NCI-H146 treated with DMSO at 0.1 percent for 48 hours (cell line): ENCODE measurements at regions not wholly inside any gene's neighbourhood (a gene's known extent, or its start where the extent isn't known, plus 50 kb on each side); places are given as distances from the start of the nearest gene placed in this dataset.

Experiments
- DNase-seq: peaks from one replicate; lab custom pipeline; 2025; ENCODE audit not compliant: unreplicated experiment; lab: John Stamatoyannopoulos, UW

DNA sequence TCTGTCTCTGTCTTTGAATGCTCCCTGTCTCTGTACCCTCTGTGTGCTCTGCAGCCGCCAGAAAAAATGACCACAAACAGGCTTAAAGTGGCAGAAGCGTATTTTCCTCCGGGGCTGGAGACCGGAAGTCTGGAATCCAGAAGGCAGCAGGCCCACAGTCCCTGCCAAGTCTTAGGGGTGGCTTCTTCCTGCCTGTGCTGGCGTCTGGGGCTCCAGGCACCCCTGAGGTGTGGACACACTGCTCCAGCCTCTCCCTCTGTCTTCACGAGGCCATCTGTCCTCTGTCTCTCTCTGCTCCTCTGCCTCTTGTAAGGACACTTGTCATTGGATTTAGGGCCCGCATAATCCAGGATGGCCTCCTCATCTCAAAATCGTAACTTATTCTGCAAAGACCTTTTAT, 298.4 kb upstream of the IRX4 start:
- DNase-seq = no peak

DNA sequence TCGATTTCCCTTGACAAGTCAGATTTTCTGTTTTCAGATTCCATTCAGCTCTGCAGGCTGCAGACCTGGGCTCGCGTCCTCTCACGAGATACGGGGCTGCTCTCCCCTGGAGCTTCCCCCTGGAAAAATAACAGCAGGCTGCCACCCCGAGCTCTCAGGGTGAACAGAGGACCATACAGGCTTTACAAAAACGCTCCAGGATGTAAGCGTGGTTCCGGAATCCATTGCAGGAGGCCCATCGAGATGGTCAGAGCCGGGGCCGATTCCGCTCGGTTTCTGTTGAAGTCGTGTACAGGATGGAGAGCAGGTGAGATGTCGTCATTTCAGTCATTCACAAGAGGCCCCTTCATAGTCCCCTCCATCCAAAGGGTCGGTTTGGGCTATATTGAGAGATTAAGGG, 297.7 kb upstream of the IRX4 start:
- no peak for DNase-seq

DNA sequence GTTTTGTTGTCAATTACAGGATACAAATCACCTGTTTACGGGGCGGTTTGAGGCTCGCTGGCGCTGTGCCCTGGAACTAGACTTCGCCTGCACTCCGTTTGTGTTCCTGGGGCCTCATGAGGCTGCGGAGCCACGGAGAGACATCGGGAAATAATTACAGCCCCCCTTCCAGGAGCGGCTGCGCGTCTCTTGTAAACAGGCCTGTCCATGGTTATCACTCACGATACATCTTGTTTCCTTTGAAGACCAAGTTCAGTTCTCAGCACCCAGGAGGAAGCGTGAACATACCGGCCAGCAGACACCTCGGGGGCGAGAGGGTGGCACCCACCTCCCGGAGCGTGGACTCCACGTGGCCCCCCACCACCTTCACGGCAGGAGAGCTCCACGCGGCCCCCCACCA, 297.1 kb upstream of the IRX4 start:
- DNase-seq = no peak

GRCh38 chr5:2178528-2178927, 295.8 kb upstream of the IRX4 start:
- DNase-seq = no peak

DNA sequence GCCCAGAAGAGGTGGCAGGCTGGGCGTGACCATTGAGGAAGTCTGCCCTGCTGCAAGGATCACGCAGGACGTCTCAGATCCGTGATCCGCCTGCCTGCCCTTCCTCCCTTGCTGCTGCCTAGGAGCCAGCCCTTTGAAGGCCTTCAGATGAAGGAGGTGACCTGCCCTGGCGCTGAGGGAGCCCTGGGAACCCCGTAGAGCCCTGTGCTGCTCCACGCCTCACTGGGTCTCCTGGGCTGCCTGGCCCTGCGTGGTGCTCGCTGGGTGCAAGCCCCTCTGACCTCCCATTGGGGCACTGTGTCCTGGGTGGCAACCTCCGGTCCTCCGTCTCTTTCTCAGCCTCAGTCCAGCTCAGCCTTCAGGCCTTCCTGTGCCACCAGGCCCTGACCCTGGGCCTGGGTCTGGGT, 295.3 kb upstream of the IRX4 start:
- DNase-seq = no peak

DNA sequence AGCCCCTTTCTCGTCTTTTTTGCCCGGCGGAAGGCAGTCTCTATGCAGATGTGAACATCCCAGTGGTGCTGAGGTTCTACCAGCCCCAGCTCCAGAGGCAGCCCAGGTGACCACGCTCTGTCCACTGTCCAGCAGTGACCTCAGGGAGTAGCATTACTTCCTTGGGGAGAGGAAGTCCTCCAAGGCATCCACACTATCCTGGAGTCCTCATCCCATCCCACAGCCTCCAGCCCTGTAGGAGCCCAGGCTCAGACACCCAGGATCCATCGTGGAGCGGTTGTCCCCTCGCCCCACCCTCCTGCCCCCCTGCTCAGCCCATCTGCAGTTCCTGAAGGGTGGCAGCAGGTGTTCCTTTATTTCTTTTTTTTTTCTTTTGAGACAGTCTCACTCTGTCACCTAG, 294.5 kb upstream of the IRX4 start:
- DNase-seq = no peak

- DNase-seq = no peak
Observed at GRCh38 chr5:2176581-2176980, 293.9 kb upstream of the IRX4 start.

DNA sequence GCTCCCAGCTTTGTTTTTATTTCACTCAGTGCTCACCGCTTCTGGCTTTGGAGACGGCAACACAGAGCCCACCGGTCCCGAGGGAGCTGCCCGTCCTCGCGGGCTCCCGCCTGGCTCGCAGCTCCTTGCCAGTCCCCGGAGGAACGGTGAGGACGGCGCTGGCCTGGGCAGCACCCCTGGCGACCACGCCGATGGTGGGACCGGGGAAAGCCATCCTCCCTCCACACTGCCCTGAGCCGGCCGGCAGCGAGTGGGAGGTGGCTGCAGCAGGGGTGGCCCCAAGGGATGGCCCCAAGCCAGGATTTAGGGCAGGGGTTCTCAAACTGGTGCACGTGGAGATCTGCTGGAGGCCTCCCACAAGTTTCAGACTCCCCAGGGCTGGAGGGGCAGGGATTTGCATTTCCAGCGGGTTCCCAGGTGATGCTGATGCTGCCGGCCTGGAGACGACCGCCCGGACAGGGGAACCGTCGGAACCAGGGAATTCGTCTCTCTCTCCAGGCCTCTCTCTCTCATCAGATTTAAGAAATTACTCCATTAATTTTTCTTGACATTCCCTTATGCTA, 293.2 kb upstream of the IRX4 start:
- no peak for DNase-seq

- DNase-seq = no peak
Observed at GRCh38 chr5:2175041-2175440, 292.3 kb upstream of the IRX4 start.

GRCh38 chr5:2174538-2174937, 291.8 kb upstream of the IRX4 start:
- DNase-seq = no peak

DNA sequence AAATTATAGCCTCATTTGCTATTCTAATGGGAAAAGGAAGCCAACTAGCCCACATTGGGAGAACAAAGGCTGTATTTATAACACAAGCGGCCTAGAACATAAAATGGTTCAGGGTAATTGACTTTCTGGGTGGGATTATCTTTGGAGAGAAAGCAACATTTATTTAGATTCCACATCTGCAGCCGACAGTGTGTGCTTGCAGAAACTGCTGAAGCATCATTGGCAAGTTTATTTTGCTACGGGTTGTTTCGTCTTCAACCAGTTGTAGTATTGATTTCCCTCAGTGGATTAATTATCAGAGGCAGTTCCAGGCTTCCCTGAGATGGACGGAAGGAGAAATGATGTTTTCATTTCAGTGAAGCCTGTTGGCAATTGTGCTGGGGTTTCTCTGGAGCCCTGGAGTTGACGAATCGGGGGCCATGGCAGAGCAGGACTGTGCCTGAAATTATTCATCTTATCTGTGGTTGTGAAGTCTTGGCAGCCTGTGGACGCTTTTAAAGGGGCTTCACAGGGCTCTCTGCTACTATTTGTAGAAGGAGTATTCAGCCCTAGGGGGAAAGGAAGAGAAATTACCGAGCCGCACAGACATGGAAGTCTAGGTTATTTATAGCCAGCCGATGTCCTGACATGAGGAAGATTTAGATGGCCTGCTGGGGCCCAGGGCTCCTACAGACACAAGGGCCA, 290.6 kb upstream of the IRX4 start:
- no peak for DNase-seq

DNA sequence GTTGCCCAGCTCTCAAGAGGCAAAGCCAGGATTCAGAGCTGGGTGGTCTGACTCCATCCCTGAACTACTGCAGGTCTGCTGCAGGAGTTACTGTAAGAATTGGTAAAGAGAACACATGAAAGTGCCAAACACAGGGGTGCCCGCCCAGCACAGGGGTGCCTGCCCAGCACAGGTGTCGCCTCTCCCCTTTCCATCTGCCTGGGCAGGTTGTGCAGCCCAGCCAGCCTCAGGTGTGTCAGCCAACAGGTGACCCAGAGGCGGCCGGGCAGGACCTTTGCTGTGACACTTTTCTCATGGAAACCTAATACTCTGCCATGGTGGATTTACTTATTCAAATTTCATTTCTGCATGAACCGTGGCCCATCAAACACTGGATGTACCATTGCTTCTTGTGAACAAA, 289.7 kb upstream of the IRX4 start:
- no peak for DNase-seq

DNA sequence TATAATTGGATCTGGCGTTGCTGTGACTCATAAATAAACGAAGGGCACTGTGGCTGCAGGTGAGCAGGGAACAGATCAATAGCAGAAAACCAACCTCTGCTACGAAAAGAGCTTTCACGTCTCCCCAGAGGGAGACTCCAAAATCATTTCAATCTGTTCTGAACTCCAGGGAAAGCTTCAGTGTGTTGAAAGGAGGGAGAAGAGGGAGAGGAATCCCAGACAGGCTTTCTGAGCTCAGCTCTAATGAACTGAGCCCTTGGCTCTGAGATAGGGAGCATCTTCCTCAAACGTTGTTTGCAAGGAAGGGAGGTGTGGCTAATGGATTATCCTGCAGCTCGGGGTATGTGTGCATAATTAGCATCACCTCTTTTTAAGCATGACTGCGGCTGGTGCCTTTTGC, 288.0 kb upstream of the IRX4 start:
- no peak for DNase-seq

DNA sequence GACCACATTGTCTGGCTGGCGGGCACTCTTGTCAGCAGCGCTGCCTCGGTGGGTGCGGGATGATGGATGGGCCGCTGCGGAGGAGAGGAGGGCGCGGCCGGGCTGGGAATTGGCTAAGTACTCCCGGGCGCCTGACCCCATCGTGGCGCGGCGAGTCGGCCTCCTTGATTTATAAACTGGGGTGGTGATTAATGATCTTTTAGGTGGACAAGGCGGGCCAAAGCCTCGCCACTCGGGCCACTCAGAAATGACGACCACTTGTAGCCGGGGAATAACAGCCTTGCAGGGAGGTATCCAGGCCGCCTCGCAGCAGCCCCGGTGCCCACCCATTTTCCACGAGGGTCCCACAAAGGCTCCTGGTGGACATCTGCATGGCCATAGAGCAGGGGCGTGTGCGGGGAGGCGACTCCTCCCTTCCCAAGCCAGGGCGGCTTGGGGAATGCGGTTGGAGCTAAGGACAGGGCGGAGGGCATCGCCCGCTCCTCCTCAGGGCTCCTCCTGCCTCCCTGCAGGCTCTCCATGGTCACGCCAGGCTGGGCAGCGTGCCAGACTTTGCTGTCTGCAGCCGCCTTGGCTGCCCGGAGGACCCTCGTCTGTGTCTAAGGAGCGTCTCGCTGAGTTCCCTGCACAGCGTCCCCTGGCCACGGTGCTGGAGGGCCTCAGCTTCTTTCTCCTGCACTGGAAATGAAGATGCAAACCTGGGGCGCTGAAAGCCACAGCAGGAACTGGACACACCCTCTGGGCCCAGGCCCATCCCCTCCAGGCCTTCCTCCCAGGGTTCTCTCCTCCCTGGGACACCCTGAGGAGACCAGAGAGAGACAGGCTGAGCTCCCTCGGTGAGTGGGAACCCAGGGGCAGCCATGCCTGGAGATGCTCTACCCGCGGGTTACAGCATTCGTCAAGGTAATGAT, 287.4 kb upstream of the IRX4 start:
- DNase-seq = no peak

GRCh38 chr5:2169430-2169808, 286.7 kb upstream of the IRX4 start:
- DNase-seq = no peak

DNA sequence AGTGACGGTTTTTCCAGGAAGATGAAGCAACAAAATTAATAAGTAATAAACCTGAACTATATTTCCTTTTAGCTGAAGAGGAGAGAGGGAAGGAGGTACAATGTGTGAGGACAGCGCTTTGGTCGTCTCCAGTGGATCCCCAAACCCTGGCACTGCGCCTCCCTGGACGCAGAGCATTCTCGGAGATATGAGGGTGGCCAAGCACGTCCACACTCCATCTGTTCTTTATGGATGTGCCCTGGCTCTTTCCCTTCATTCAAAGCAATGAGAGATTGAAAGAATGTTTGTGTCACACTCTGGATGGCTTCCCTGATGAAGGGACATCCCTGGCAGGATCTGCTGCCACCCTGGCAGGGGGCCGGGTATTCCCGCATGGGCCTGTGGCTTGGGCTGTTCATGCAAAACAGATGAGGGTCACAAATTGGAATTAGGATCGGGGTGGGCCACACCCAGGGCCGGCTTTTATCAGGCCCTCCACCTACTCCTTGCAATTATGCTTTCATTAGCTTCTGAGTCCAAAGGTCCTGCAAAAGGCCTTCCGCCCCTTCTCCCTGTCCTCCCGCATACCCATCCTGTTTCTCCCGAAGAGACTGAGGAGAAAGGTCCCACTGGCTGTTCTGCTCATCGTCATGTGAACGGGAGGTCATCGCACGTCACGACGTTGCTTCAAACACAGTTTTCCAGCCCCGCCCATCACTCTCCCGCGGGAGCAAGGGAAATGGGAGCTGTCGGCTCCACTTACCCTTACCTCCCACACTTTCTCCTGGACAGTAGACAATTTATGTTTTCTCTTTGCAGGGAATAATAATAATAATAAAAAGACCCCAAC, 286.1 kb upstream of the IRX4 start:
- no peak for DNase-seq

- no peak for DNase-seq
Observed at GRCh38 chr5:2167671-2168070, 284.9 kb upstream of the IRX4 start.

DNA sequence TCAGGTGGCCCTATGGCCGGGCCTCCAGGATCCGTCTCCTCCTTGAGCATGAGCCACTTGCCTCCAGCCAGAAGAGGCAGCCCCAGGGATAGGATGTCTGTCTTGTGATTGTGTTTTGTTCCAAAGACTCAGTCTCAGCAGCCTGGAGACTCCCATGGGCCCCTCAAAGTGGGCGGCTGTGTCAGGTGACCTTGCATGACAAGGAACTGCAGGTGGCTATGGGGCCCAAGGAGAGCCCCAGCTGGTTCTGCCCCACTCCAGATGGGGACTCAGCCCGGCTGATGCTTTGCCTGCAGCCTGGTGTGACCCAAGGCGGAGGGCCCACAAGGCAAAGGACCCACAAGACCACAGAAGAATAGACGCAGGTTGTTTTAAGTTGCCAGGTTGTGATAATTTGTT, 284.3 kb upstream of the IRX4 start:
- no peak for DNase-seq

DNA sequence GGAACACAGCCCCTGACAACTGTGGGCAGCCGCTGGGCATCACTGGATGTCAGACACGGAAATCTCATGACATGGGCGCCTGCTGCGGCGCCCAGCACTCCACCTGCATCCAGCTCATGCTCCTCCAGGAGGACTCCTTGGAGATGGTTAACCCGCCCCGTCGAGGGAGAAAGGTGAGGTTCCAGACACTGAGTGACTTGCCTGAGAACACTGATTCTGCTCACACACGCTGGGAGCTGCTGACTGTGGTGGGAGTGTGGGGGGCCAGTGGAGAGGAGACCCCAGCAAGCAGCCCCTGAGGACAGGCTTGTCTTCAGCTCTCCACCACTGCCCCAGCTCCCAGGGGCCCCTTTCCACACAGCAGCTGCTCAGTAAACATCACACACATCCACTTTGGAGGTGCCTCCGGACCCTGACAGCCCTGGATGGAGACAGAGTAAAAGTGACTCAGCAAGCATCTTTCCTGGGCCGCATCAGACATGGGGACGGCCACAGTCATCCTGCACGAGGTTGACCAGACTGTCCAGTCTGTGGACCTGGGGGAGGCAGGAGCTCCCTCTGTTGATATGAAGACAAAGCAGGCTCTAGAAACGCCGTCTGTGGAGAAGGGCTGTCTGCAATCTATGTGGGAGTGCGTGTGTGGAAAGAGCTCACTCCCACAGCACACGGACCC, 283.7 kb upstream of the IRX4 start:
- no peak for DNase-seq

GRCh38 chr5:2165615-2166305, 283.0 kb upstream of the IRX4 start:
- no peak for DNase-seq
